ENCODE measurements at regions not wholly inside any gene's neighbourhood (a gene's known extent, or its start where the extent isn't known, plus 50 kb on each side); places are given as distances from the start of the nearest gene placed in this dataset.

- Histone ChIP-seq H3K27me3 (ENCODE audit: control insufficient read depth, insufficient read depth, low read length) (no peaks in the 10 kb centered on the region), H3K4me1 (ENCODE audit: control insufficient read depth, insufficient read depth, low read length) (no peaks in the 10 kb centered on the region), H3K9ac (ENCODE audit: low read length) (no peak overlapping the region), H3K36me3 (ENCODE audit: control insufficient read depth, insufficient read depth, low read length) (no peaks in the 10 kb centered on the region), H3K4me3 (ENCODE audit: low read length) (no peak overlapping the region), H3K9me3 (ENCODE audit: control insufficient read depth, low read length) (no peaks in the 10 kb centered on the region)
Observed at GRCh38 chr7:121513105-121513504, 117.0 kb upstream of the FAM3C start.

GRCh38 chr7:121510858-121511482, 114.9 kb upstream of the FAM3C start:
- no peak overlapping the region for H3K9ac ChIP-seq (ENCODE audit: low read length)
- H3K4me1 ChIP-seq (ENCODE audit: control insufficient read depth, insufficient read depth, low read length) = no peaks in the 10 kb centered on the region
- no peaks in the 10 kb centered on the region for H3K27me3 ChIP-seq (ENCODE audit: control insufficient read depth, insufficient read depth, low read length)
- no peak overlapping the region for H3K4me3 ChIP-seq (ENCODE audit: low read length)
- no peaks in the 10 kb centered on the region for H3K9me3 ChIP-seq (ENCODE audit: control insufficient read depth, low read length)
- H3K36me3 ChIP-seq (ENCODE audit: control insufficient read depth, insufficient read depth, low read length) = no peaks in the 10 kb centered on the region

DNA sequence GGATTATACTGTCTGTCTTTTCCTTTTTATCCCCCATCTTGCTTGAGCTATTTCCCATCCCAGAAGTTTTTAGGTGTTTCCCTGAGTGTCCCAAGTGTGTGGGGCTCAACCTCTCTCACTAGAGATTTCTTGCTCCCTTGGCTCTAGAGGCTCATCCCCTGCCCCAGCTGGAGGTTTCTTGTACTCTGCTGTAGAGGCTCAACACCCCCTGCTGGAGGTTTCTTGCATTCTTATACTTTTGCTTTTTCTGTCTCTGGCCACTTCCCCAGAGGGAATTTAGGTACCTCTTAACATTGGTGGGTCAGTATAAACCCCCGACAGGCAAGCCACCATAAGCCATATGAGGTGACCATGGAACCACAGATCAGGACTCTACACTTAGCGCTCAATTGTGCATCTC, 114.2 kb upstream of the FAM3C start:
- Histone ChIP-seq H3K4me1 (ENCODE audit: control insufficient read depth, insufficient read depth, low read length) (no peaks in the 10 kb centered on the region), H3K9me3 (ENCODE audit: control insufficient read depth, low read length) (no peaks in the 10 kb centered on the region), H3K9ac (ENCODE audit: low read length) (no peak overlapping the region), H3K36me3 (ENCODE audit: control insufficient read depth, insufficient read depth, low read length) (no peaks in the 10 kb centered on the region), H3K27me3 (ENCODE audit: control insufficient read depth, insufficient read depth, low read length) (no peaks in the 10 kb centered on the region), H3K4me3 (ENCODE audit: low read length) (no peak overlapping the region)

GRCh38 chr7:121505540-121506182, 109.6 kb upstream of the FAM3C start:
- Histone ChIP-seq H3K4me1 (ENCODE audit: control insufficient read depth, insufficient read depth, low read length) (no peaks in the 10 kb centered on the region), H3K9me3 (ENCODE audit: control insufficient read depth, low read length) (no peaks in the 10 kb centered on the region), H3K36me3 (ENCODE audit: control insufficient read depth, insufficient read depth, low read length) (no peaks in the 10 kb centered on the region), H3K9ac (ENCODE audit: low read length) (no peak overlapping the region), H3K4me3 (ENCODE audit: low read length) (no peak overlapping the region), H3K27me3 (ENCODE audit: control insufficient read depth, insufficient read depth, low read length) (no peaks in the 10 kb centered on the region)

DNA sequence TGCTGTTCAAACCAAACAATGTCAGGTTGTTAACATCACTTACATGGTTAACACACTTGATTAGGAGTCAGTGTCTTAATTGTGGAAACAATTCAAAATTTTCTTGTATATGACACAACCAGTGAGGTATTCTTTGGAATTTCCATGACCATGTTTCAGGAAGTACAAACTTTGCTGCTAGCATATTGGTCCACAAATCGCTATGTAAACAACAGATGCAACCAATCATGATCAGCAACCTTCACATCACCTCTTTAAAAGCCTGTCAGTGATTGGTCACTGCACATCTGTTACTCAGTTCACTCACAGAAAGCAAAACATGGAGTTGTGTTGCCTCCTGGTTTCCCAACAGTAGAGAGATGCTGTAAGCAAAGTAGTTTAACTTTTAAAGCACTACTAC, 108.9 kb upstream of the FAM3C start:
- Histone ChIP-seq H3K36me3 (ENCODE audit: control insufficient read depth, insufficient read depth, low read length) (no peaks in the 10 kb centered on the region), H3K9me3 (ENCODE audit: control insufficient read depth, low read length) (no peaks in the 10 kb centered on the region), H3K4me1 (ENCODE audit: control insufficient read depth, insufficient read depth, low read length) (no peaks in the 10 kb centered on the region), H3K9ac (ENCODE audit: low read length) (no peak overlapping the region), H3K4me3 (ENCODE audit: low read length) (no peak overlapping the region), H3K27me3 (ENCODE audit: control insufficient read depth, insufficient read depth, low read length) (no peaks in the 10 kb centered on the region)

DNA sequence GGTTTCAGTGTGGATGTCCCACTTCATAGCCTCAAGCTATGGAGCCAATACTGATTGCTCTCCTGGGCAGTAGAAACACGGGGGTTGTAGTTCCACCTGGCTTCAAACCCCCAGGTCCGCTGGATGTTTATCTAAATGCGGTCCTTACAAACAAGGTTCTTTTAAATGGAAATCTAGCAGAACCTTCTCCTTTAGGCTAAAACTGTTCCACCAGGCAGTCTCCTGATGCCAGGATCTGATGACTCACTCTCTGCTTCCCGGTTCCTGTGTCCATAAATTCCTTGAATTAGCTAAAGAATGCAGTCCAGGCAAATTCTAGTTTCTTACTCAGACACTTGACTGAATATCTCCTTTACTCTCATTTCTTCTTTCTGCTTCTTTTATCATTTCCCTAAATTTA, 108.4 kb upstream of the FAM3C start:
- H3K4me3 ChIP-seq (ENCODE audit: low read length) = no peak overlapping the region
- H3K36me3 ChIP-seq (ENCODE audit: control insufficient read depth, insufficient read depth, low read length) = no peaks in the 10 kb centered on the region
- H3K4me1 ChIP-seq (ENCODE audit: control insufficient read depth, insufficient read depth, low read length) = no peaks in the 10 kb centered on the region
- H3K27me3 ChIP-seq (ENCODE audit: control insufficient read depth, insufficient read depth, low read length) = no peaks in the 10 kb centered on the region
- H3K9ac ChIP-seq (ENCODE audit: low read length) = no peak overlapping the region
- H3K9me3 ChIP-seq (ENCODE audit: control insufficient read depth, low read length) = no peaks in the 10 kb centered on the region

- no peak overlapping the region for H3K9ac ChIP-seq (ENCODE audit: low read length)
- H3K4me1 ChIP-seq (ENCODE audit: control insufficient read depth, insufficient read depth, low read length) = no peaks in the 10 kb centered on the region
- no peaks in the 10 kb centered on the region for H3K36me3 ChIP-seq (ENCODE audit: control insufficient read depth, insufficient read depth, low read length)
- no peak overlapping the region for H3K4me3 ChIP-seq (ENCODE audit: low read length)
- H3K27me3 ChIP-seq (ENCODE audit: control insufficient read depth, insufficient read depth, low read length) = no peaks in the 10 kb centered on the region
- H3K9me3 ChIP-seq (ENCODE audit: control insufficient read depth, low read length) = no peaks in the 10 kb centered on the region
Observed at GRCh38 chr7:121503730-121504129, 107.6 kb upstream of the FAM3C start.

DNA sequence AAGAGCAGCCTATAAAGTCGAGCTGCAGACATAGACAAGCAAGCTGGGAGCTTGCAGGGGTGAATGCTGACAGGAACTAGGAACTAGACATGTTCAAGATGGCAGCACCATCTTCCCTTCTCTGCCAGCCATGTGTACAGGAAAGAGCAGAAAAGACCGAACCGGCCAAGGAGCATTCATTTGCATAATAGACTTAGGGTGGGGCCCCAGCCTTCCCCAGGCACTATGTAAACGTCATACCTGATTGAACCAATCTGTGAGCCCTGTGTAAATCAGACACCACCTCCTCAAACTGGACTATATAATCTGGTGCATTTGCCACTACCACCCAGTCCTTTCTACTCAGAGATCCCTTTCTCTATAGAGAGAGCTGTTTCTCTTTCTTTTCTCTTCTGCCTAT, 106.9 kb upstream of the FAM3C start:
- Histone ChIP-seq H3K9me3 (ENCODE audit: control insufficient read depth, low read length) (no peaks in the 10 kb centered on the region), H3K36me3 (ENCODE audit: control insufficient read depth, insufficient read depth, low read length) (no peaks in the 10 kb centered on the region), H3K27me3 (ENCODE audit: control insufficient read depth, insufficient read depth, low read length) (no peaks in the 10 kb centered on the region), H3K4me1 (ENCODE audit: control insufficient read depth, insufficient read depth, low read length) (no peaks in the 10 kb centered on the region), H3K9ac (ENCODE audit: low read length) (no peak overlapping the region), H3K4me3 (ENCODE audit: low read length) (no peak overlapping the region)

- no peaks in the 10 kb centered on the region for H3K4me1 ChIP-seq (ENCODE audit: control insufficient read depth, insufficient read depth, low read length)
- no peak overlapping the region for H3K4me3 ChIP-seq (ENCODE audit: low read length)
- no peaks in the 10 kb centered on the region for H3K9me3 ChIP-seq (ENCODE audit: control insufficient read depth, low read length)
- H3K27me3 ChIP-seq (ENCODE audit: control insufficient read depth, insufficient read depth, low read length) = no peaks in the 10 kb centered on the region
- H3K9ac ChIP-seq (ENCODE audit: low read length) = no peak overlapping the region
- no peaks in the 10 kb centered on the region for H3K36me3 ChIP-seq (ENCODE audit: control insufficient read depth, insufficient read depth, low read length)
Observed at GRCh38 chr7:121501566-121501965, 105.5 kb upstream of the FAM3C start.

DNA sequence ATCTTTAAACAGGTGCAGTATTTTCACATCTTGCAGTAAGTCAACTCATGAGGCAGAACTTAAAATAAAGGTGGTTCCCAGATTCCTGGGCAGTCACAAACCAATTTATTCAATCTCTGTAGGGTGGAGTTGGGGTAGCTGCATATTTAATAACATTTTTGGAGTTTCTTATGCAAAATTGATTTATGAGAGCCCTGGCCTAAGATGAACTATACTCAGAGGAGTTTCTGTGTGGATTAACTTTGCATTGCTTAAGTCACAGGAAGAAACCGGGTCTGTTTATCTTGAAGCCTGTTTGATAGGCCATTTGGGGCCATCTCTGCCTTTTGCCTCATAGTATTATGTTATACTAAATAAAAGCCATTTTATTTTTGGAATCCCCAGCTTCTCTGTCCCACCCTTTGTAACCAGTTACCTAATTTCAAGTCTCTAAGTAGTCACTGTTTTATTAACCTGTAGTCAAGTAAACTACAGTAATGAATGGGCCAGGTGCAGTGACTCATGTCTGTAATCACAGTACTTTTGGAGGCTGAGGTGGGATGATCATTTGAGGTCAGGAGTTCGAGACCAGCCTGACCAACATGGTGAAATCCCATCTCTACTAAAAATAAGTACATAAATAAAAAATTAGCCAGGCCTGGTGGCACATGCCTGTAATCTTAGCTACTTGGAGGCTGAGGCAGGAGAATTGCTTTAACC, 104.4 kb upstream of the FAM3C start:
- H3K4me1 ChIP-seq (ENCODE audit: control insufficient read depth, insufficient read depth, low read length) = no peaks in the 10 kb centered on the region
- H3K27me3 ChIP-seq (ENCODE audit: control insufficient read depth, insufficient read depth, low read length) = no peaks in the 10 kb centered on the region
- no peaks in the 10 kb centered on the region for H3K9me3 ChIP-seq (ENCODE audit: control insufficient read depth, low read length)
- no peaks in the 10 kb centered on the region for H3K36me3 ChIP-seq (ENCODE audit: control insufficient read depth, insufficient read depth, low read length)
- no peak overlapping the region for H3K4me3 ChIP-seq (ENCODE audit: low read length)
- H3K9ac ChIP-seq (ENCODE audit: low read length) = no peak overlapping the region

- H3K4me3 ChIP-seq (ENCODE audit: low read length) = no peak overlapping the region
Observed at GRCh38 chr7:121499624-121500023, 103.5 kb upstream of the FAM3C start.

GRCh38 chr7:121498816-121499215, 102.7 kb upstream of the FAM3C start:
- Histone ChIP-seq H3K4me3 (ENCODE audit: low read length) (no peak overlapping the region), H3K9me3 (ENCODE audit: control insufficient read depth, low read length) (no peaks in the 10 kb centered on the region), H3K36me3 (ENCODE audit: control insufficient read depth, insufficient read depth, low read length) (no peaks in the 10 kb centered on the region), H3K4me1 (ENCODE audit: control insufficient read depth, insufficient read depth, low read length) (no peaks in the 10 kb centered on the region), H3K27me3 (ENCODE audit: control insufficient read depth, insufficient read depth, low read length) (no peaks in the 10 kb centered on the region), H3K9ac (ENCODE audit: low read length) (no peak overlapping the region)

More at GRCh38 chr7:121499624-121500023, 103.5 kb upstream of the FAM3C start:
- H3K9me3 ChIP-seq (ENCODE audit: control insufficient read depth, low read length) = no peaks in the 10 kb centered on the region
- no peak overlapping the region for H3K9ac ChIP-seq (ENCODE audit: low read length)
- H3K36me3 ChIP-seq (ENCODE audit: control insufficient read depth, insufficient read depth, low read length) = no peaks in the 10 kb centered on the region
- no peaks in the 10 kb centered on the region for H3K4me1 ChIP-seq (ENCODE audit: control insufficient read depth, insufficient read depth, low read length)
- no peaks in the 10 kb centered on the region for H3K27me3 ChIP-seq (ENCODE audit: control insufficient read depth, insufficient read depth, low read length)
